Heart right ventricle (tissue), 16 donors: ENCODE measurements at regions not wholly inside any gene's neighbourhood (a gene's known extent, or its start where the extent isn't known, plus 50 kb on each side); places are given as distances from the start of the nearest gene placed in this dataset.

Experiments
- ATAC-seq, 8 donors: fragments of 200-7000 bp; cut with Tn5 transposase; one replicate each; pipeline ENCODE4 v1.9.1; 2020; ENCODE audit warnings: mild to moderate bottlenecking in 8 of 8, moderate library complexity in 8 of 8, moderate number of reproducible peaks in 1 of 8
- DNase-seq, 2 donors: peaks; one replicate each; pipeline ENCODE4 v3.0.0-alpha.2; 2020
- H3K27ac ChIP-seq, 10 donors: fragments of 200-600 bp; sonication (generic) in 2 of 10; one replicate each; pipeline versions ENCODE4 v1.5.0 to v1.8.0; 2020 to 2022; ENCODE audit warnings: mild to moderate bottlenecking in 3 of 10
- H3K27me3 ChIP-seq, 7 donors: fragments of 200-600 bp; one replicate each; pipeline ENCODE4 v1.8.0; 2021 to 2022; ENCODE audit warnings: mild to moderate bottlenecking in 2 of 7
- H3K36me3 ChIP-seq, 9 donors: fragments of 200-600 bp; sonication (generic) in 1 of 9; one replicate each; pipeline versions ENCODE4 v1.5.0 to v1.8.0; 2020 to 2022; ENCODE audit warnings: mild to moderate bottlenecking in 2 of 9
- H3K4me1 ChIP-seq, 9 donors: fragments of 200-600 bp; sonication (generic) in 1 of 9; one replicate each; pipeline versions ENCODE4 v1.5.0 to v1.8.0; 2020 to 2022; ENCODE audit warnings: mild to moderate bottlenecking in 4 of 9
- H3K4me3 ChIP-seq, 10 donors: fragments of 200-600 bp; sonication (generic) in 2 of 10; one replicate each; pipeline versions ENCODE4 v1.5.0 to v1.8.0; 2020 to 2022; ENCODE audit warnings: mild to moderate bottlenecking in 7 of 10, moderate library complexity in 2 of 10
- H3K9me3 ChIP-seq, 11 donors: fragments of 200-600 bp in 10 of 11; sonication (generic) in 2 of 11; one replicate each; pipeline versions ENCODE4 v1.5.0 to v1.8.0; 2013 to 2022; ENCODE audit warnings: mild to moderate bottlenecking in 2 of 11, control low read depth in 1 of 11, moderate library complexity in 1 of 11
- CTCF ChIP-seq, 9 donors: fragments of 200-600 bp; sonication (generic) in 2 of 9; IDR thresholded peaks; one replicate each; pipeline versions ENCODE4 v1.5.0 to v1.8.0; 2021 to 2022; ENCODE audit warnings: antibody characterized with exemption in 9 of 9, mild to moderate bottlenecking in 5 of 9, moderate library complexity in 1 of 9
- WGBS, 2 donors: extraction: QIAGEN DNeasy Blood & Tissue Kit; methylation state at CpG; one replicate each; pipeline ENCODE4 v1.1.7; 2013; ENCODE audit warnings: inconsistent platforms in 1 of 2; 5-methylcytosine and 5-hydroxymethylcytosine counted together
- intact Hi-C, 10 donors: fragments of 100-400 bp; cut with DNase I; formaldehyde crosslinking; loops; one replicate each; pipeline versions ENCODE4 v1.11.1 to v1.14.2; 2022
- donor health status: Arrhythmogenic right ventricular cardiomyopathy.
- donor health status: ischemic (EF 13 %, LVEDD 7.1; RV severe dilation, severe dysfunction).
- donor health status: healthy with polysubstance abuse.
- donor health status: DM: no; HTN: yes; CAD: no.
- donor health status: DM: no; HTN: no; CAD: no.
- donor health status: ischemic (EF 25% LVEDD 6.9; RV normal size, moderate dysfunction).
- donor health status: ischemic (EF 25% LVEDD 5.7; RV mildly dilated, moderate dysfunction).
- donor health status: healthy.
- donor health status: DM: yes; HTN: yes; CAD: no.
- donor health status: Ischemic cardiomyopathy.
- donor health status: ischemic (EF 35%, LVEDD 5.7; RV mildly dilated, moderate dysfunction).
- donor health status: nonischemic (EF 11% LVEDD 7.7; RV severe dilation, severe dysfunction).
- donor health status: DM: yes; HTN: yes; CAD: no.
- donor health status: PGD.
- donor health status: ischemic (EF 29% LVEDD 5.4; RV normal size, mild dysfunction).
- donor health status: nonischemic (EF 23%, LVEDD 6.1; RV moderate dilation, normal function).

- Histone ChIP-seq H3K4me3 (no peak overlapping the region), H3K27ac (no peak overlapping the region), H3K36me3 (no peaks in the 10 kb centered on the region), H3K27me3 (no peaks in the 10 kb centered on the region), H3K9me3 (no peaks in the 10 kb centered on the region), H3K4me1 (peaks cover 0 to 5% (median 0%) of the 10 kb centered on the region in 9 donors)
- intact Hi-C loops = no loop called here
- DNase-seq (no peak), ATAC-seq (no peak)
- TF ChIP-seq CTCF (IDR thresholded peaks at IDR 0.05) = no peak
- 34 to 45% methylated on average over 5 of the region's 5 CpGs for WGBS, 2 donors
These were observed 354.1 kb upstream of the SEMA3A start for GRCh38 chr7:84548366-84549365.

GRCh38 chr7:84547331-84547730 lies 352.7 kb upstream of the SEMA3A start:
- no peaks in the 10 kb centered on the region for H3K9me3 ChIP-seq
- H3K4me1 ChIP-seq = peaks cover 0 to 5% (median 0%) of the 10 kb centered on the region in 9 donors
- TF ChIP-seq CTCF (IDR thresholded peaks at IDR 0.05) = no peak
- ATAC-seq = no peak
- no peaks in the 10 kb centered on the region for H3K36me3 ChIP-seq
- WGBS, 2 donors = 75 to 87% methylated on average over 2 of the region's 2 CpGs
- DNase-seq = no peak
- no peaks in the 10 kb centered on the region for H3K27me3 ChIP-seq
- H3K27ac ChIP-seq = no peak overlapping the region
- H3K4me3 ChIP-seq = no peak overlapping the region
- intact Hi-C loops = no loop called here

- Histone ChIP-seq H3K27me3 (no peaks in the 10 kb centered on the region), H3K27ac (no peak overlapping the region), H3K9me3 (no peaks in the 10 kb centered on the region), H3K4me3 (no peak overlapping the region), H3K4me1 (peaks cover 0 to 5% (median 0%) of the 10 kb centered on the region in 9 donors), H3K36me3 (no peaks in the 10 kb centered on the region)
- ATAC-seq (no peak), DNase-seq (no peak)
- TF ChIP-seq CTCF (IDR thresholded peaks at IDR 0.05) = no peak
- intact Hi-C loops = no loop called here
- WGBS, 2 donors = 93 to 97% methylated on average over 12 of the region's 12 CpGs
These were observed 351.8 kb upstream of the SEMA3A start for GRCh38 chr7:84546403-84546802.

DNA sequence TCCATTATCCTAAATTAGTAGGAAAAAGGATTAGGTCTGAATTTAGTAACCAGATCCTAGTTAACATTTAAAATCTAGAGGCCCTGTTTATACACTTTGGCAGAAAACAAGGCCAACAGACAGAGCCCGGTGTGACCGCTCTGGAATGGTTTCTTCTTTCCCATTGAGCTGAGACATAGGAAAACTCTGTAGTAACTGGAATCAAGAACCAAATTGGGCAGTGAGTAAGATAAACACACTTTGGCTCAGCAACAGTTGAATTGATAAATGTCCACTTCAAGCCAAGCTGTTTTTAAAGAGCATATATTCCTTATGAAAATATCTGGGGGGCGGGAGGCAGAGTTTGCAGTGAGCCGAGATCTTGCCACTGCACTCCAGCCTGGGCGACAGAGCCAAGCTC lies 343.7 kb upstream of the SEMA3A start:
- Histone ChIP-seq H3K27me3 (no peaks in the 10 kb centered on the region), H3K4me3 (no peak overlapping the region), H3K27ac (no peak overlapping the region), H3K36me3 (no peaks in the 10 kb centered on the region), H3K9me3 (no peaks in the 10 kb centered on the region), H3K4me1 (no peaks in the 10 kb centered on the region)
- no peak for DNase-seq
- no peak for ATAC-seq
- intact Hi-C loops = no loop called here
- no peak for TF ChIP-seq CTCF (IDR thresholded peaks at IDR 0.05)
- 73 to 84% methylated on average over 5 of the region's 5 CpGs for WGBS, 2 donors
